CD4-positive, alpha-beta T cell (primary cell): ENCODE measurements at regions not wholly inside any gene's neighbourhood (a gene's known extent, or its start where the extent isn't known, plus 50 kb on each side); places are given as distances from the start of the nearest gene placed in this dataset.

ENCODE experiments used
- ATAC-seq: fragments of 200-7000 bp; cut with Tn5 transposase; one replicate; pipeline ENCODE4 v1.10.0; 2022; ENCODE audit warnings: mild to moderate bottlenecking; ENCODE audit not compliant: poor library complexity
- CTCF ChIA-PET: fragments of 350-600 bp; sonication (Branson Sonifier 250); formaldehyde crosslinking; loops from one replicate; lab custom pipeline; 2021; ENCODE audit warnings: antibody characterized with exemption, inconsistent platforms; lab: Charles Lee
- POLR2A ChIA-PET: fragments of 350-600 bp; sonication (Branson Sonifier 250); formaldehyde crosslinking; loops from one replicate; lab custom pipeline; 2021; ENCODE audit warnings: antibody characterized with exemption, inconsistent platforms; lab: Charles Lee
- DNase-seq, 14 experiments: peaks; one replicate each; pipeline ENCODE4 v3.0.0-alpha.2; 2013 to 2020; ENCODE audit warnings: mixed read lengths in 2 of 14
- H3K27ac ChIP-seq, 2 donors: one replicate each; pipeline versions ENCODE4 v1.5.1 to v1.7.0; 2013; ENCODE audit warnings: low read length in 2 of 2, low read depth in 1 of 2, mild to moderate bottlenecking in 1 of 2
- H3K27me3 ChIP-seq, 2 experiments: 1 replicate in 1 of 2; 2 replicates in 1 of 2; pipeline versions ENCODE4 v1.6.1 to v1.7.0; 2013; ENCODE audit warnings: low read length in 2 of 2, control low read depth in 1 of 2, mild to moderate bottlenecking in 1 of 2, moderate library complexity in 1 of 2; ENCODE audit not compliant: insufficient read depth in 2 of 2, control insufficient read depth in 1 of 2
- H3K36me3 ChIP-seq: one replicate; pipeline ENCODE4 v1.6.1; 2013; ENCODE audit warnings: low read length, control low read depth; ENCODE audit not compliant: insufficient read depth
- H3K4me1 ChIP-seq: one replicate; pipeline ENCODE4 v1.6.1; 2013; ENCODE audit warnings: low read length, control low read depth; ENCODE audit not compliant: insufficient read depth
- H3K4me3 ChIP-seq: one replicate; pipeline ENCODE4 v1.5.1; 2013; ENCODE audit warnings: mild to moderate bottlenecking, low read length, moderate library complexity
- H3K9me3 ChIP-seq, 2 experiments: 1 replicate in 1 of 2; 2 replicates in 1 of 2; pipeline versions ENCODE4 v1.6.1 to v1.7.0; 2013; ENCODE audit warnings: low read length in 2 of 2, mild to moderate bottlenecking in 2 of 2, control low read depth in 1 of 2, moderate library complexity in 1 of 2; ENCODE audit not compliant: control insufficient read depth in 1 of 2, insufficient read depth in 1 of 2
- H3K27ac Mint-ChIP-seq: one replicate; pipeline ENCODE4 v1.8.0; 2020; ENCODE audit warnings: mixed read lengths
- H3K27me3 Mint-ChIP-seq: one replicate; pipeline ENCODE4 v1.8.0; 2021; ENCODE audit warnings: mixed read lengths
- H3K36me3 Mint-ChIP-seq: one replicate; pipeline ENCODE4 v1.8.0; 2021; ENCODE audit warnings: low read depth, mixed read lengths
- H3K4me1 Mint-ChIP-seq: one replicate; pipeline ENCODE4 v1.8.0; 2021; ENCODE audit warnings: low read depth, mixed read lengths
- H3K4me3 Mint-ChIP-seq: one replicate; pipeline ENCODE4 v1.8.0; 2020; ENCODE audit warnings: mild to moderate bottlenecking, mixed read lengths
- H3K9me3 Mint-ChIP-seq: one replicate; pipeline ENCODE4 v1.8.0; 2020; ENCODE audit warnings: mixed read lengths
- intact Hi-C, 2 experiments: fragments of 100-400 bp; cut with DNase I in 1 of 2; cut with micrococcal nuclease in 1 of 2; formaldehyde crosslinking; loops; one replicate each; pipeline versions ENCODE4 v1.15.1 to v1.9.0; 2023 to 2025; cut with DNase I, micrococcal nuclease
- TF ChIP-seq, protein P1 (sequence below): fragments of 200-600 bp; IDR thresholded peaks from one replicate; pipeline ENCODE4 v1.8.0; 2022; ENCODE audit warnings: antibody characterized with exemption, mild to moderate bottlenecking

DNA sequence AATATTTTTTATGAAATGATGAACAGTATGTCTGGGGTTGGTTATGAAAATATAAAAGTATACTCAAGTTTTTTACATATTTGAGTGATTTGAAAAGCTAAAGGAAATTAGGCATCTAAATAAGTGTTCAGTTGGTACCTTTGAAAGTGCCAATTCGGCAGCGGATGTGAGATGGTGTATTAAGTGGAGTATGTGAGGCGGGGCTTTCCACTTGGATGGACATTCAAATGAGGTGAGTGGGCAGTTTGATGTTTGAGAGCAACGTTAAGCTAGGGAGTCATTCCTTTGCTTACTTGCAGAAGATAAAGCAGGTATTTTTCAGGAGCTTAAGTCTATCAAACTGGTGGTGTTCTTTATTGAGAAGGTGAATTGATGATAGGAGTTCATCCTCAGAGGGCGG lies 189.0 kb upstream of the GOLIM4 start:
- Mint-ChIP-seq H3K4me1 (no peaks in the 10 kb centered on the region), H3K27ac (no peak overlapping the region), H3K9me3 (no peaks in the 10 kb centered on the region), H3K27me3 (no peaks in the 10 kb centered on the region), H3K36me3 (no peaks in the 10 kb centered on the region), H3K4me3 (no peak overlapping the region)
- Histone ChIP-seq H3K9me3 (no peaks in the 10 kb centered on the region), H3K4me3 (no peak overlapping the region), H3K27me3 (no peaks in the 10 kb centered on the region), H3K4me1 (no peaks in the 10 kb centered on the region), H3K36me3 (no peaks in the 10 kb centered on the region), H3K27ac (no peak overlapping the region)
- no peak for ATAC-seq
- CTCF ChIA-PET = no interaction called here
- POLR2A ChIA-PET = no interaction called here
- intact Hi-C loops = no loop called here
- TF ChIP-seq, protein P1, sequence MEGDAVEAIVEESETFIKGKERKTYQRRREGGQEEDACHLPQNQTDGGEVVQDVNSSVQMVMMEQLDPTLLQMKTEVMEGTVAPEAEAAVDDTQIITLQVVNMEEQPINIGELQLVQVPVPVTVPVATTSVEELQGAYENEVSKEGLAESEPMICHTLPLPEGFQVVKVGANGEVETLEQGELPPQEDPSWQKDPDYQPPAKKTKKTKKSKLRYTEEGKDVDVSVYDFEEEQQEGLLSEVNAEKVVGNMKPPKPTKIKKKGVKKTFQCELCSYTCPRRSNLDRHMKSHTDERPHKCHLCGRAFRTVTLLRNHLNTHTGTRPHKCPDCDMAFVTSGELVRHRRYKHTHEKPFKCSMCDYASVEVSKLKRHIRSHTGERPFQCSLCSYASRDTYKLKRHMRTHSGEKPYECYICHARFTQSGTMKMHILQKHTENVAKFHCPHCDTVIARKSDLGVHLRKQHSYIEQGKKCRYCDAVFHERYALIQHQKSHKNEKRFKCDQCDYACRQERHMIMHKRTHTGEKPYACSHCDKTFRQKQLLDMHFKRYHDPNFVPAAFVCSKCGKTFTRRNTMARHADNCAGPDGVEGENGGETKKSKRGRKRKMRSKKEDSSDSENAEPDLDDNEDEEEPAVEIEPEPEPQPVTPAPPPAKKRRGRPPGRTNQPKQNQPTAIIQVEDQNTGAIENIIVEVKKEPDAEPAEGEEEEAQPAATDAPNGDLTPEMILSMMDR = no peak
- DNase-seq = no peak

DNA sequence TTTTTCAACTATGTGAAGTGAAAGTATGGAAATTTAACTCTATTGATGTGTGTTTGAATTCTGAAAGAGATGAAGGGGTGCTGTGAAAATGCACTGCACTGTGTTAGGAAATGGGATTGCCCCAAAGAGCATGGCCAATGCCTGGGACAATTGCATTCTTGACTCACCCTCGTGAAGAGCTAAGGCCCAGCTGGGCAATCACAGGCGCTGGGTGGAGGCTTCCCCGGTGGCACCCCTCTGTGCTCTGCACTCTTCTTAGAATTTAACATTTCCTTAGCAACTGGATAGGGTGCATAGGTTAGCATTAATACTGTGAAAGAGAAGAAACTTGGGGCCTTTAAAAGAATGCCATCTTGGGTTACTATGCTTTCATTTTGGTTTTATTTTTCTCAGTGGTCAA lies 179.9 kb upstream of the GOLIM4 start:
- Mint-ChIP-seq H3K4me3 (no peak overlapping the region), H3K9me3 (peaks cover 2% of the 10 kb centered on the region), H3K27me3 (no peaks in the 10 kb centered on the region), H3K36me3 (no peaks in the 10 kb centered on the region), H3K27ac (no peak overlapping the region), H3K4me1 (no peaks in the 10 kb centered on the region)
- ATAC-seq (no peak), DNase-seq (no peak)
- TF ChIP-seq, protein P1 = no peak
- ChIA-PET POLR2A (no interaction called here), CTCF (interaction anchor here (1.2 kb wide), 1 partner anchor 12 kb away, joined by 3 read pairs; no protein-coding TSS in a partner anchor)
- Histone ChIP-seq H3K4me1 (no peaks in the 10 kb centered on the region), H3K9me3 (no peaks in the 10 kb centered on the region), H3K36me3 (no peaks in the 10 kb centered on the region), H3K4me3 (no peak overlapping the region), H3K27me3 (no peaks in the 10 kb centered on the region), H3K27ac (no peak overlapping the region)
- intact Hi-C loops = no loop called here

DNA sequence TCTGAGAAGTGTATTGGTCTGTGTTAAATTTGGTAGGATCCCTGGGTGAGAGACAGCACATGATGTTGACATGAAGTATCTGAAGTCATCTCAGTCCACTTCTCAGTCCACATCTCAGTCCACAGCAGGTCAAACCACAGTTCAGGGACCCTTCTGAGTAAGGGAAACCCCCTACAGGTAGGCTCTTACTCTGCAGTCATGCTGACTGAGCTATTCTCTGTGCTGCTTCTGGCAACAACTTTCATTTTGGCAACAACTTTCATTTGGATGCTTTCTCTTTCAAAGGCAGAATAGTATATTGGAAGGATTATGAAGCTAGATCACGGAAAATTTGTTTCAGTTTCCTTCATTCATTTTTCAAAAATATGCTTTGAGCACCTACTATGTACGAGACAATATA lies 178.2 kb upstream of the GOLIM4 start:
- ChIA-PET CTCF (no interaction called here), POLR2A (no interaction called here)
- H3K36me3 ChIP-seq = no peaks in the 10 kb centered on the region
- no peak overlapping the region for H3K27ac ChIP-seq
- no peaks in the 10 kb centered on the region for H3K27me3 Mint-ChIP-seq
- no peaks in the 10 kb centered on the region for H3K4me1 Mint-ChIP-seq
- no peaks in the 10 kb centered on the region for H3K4me1 ChIP-seq
- no peak overlapping the region for H3K4me3 Mint-ChIP-seq
- H3K9me3 ChIP-seq = no peaks in the 10 kb centered on the region
- no peak overlapping the region for H3K27ac Mint-ChIP-seq
- ATAC-seq = no peak
- peaks cover 2% of the 10 kb centered on the region for H3K9me3 Mint-ChIP-seq
- TF ChIP-seq, protein P1 = no peak
- no peaks in the 10 kb centered on the region for H3K36me3 Mint-ChIP-seq
- no peaks in the 10 kb centered on the region for H3K27me3 ChIP-seq
- intact Hi-C loops = no loop called here
- no peak overlapping the region for H3K4me3 ChIP-seq
- DNase-seq = no peak
